CD14-positive monocyte (primary cell): ENCODE measurements at regions not wholly inside any gene's neighbourhood (a gene's known extent, or its start where the extent isn't known, plus 50 kb on each side); places are given as distances from the start of the nearest gene placed in this dataset.

ENCODE experiments used
- DNase-seq, 3 donors: peaks; one replicate each; pipeline ENCODE4 v3.0.0-alpha.2; 2011 to 2022
- H2AFZ ChIP-seq: 2 replicates; pipeline ENCODE4 v1.6.0; 2012; ENCODE audit warnings: mild to moderate bottlenecking, low read depth, low read length, inconsistent platforms; ENCODE audit not compliant: insufficient read depth, poor library complexity, severe bottlenecking
- H3K27ac ChIP-seq, 2 donors: 1 replicate in 1 of 2; 2 replicates in 1 of 2; pipeline ENCODE4 v1.5.1; 2012 to 2013; ENCODE audit warnings: low read length in 2 of 2, control low read depth in 1 of 2, inconsistent platforms in 1 of 2, low read depth in 1 of 2, mild to moderate bottlenecking in 1 of 2
- H3K27me3 ChIP-seq, 2 donors: one replicate each; pipeline versions ENCODE4 v1.6.0 to v1.6.1; 2011 to 2013; ENCODE audit warnings: low read length in 2 of 2; ENCODE audit not compliant: control insufficient read depth in 2 of 2, insufficient read depth in 2 of 2
- H3K36me3 ChIP-seq, 2 donors: replicated peaks in 1 of 2; 1 replicate in 1 of 2; 2 replicates in 1 of 2; pipeline versions ENCODE4 v1.5.1 to v1.6.1; 2012 to 2013; ENCODE audit warnings: low read length in 2 of 2, control low read depth in 1 of 2, inconsistent platforms in 1 of 2, mild to moderate bottlenecking in 1 of 2; ENCODE audit not compliant: insufficient read depth in 2 of 2, control insufficient read depth in 1 of 2
- H3K4me1 ChIP-seq, 2 donors: 1 replicate in 1 of 2; 2 replicates in 1 of 2; pipeline versions ENCODE4 v1.5.1 to v1.6.1; 2012 to 2013; ENCODE audit warnings: low read length in 2 of 2, control low read depth in 1 of 2, inconsistent platforms in 1 of 2, mild to moderate bottlenecking in 1 of 2, moderate library complexity in 1 of 2; ENCODE audit not compliant: insufficient read depth in 2 of 2, control insufficient read depth in 1 of 2
- H3K4me2 ChIP-seq: replicated peaks from 2 replicates; pipeline ENCODE3; 2012; ENCODE audit warnings: low read length, moderate library complexity, mild to moderate bottlenecking; ENCODE audit not compliant: poor library complexity, severe bottlenecking; ENCODE audit errors: extremely low read depth
- H3K4me3 ChIP-seq, 3 experiments: fragments of 200-600 bp in 1 of 3; sonication (generic) in 1 of 3; replicated peaks in 1 of 3; 1 replicate in 2 of 3; 2 replicates in 1 of 3; pipeline ENCODE4 v1.5.1; 2011 to 2013; ENCODE audit warnings: low read length in 3 of 3, mild to moderate bottlenecking in 3 of 3, control low read depth in 2 of 3, low read depth in 2 of 3, inconsistent platforms in 1 of 3, moderate library complexity in 1 of 3
- H3K79me2 ChIP-seq: 2 replicates; pipeline ENCODE4 v1.6.0; 2012; ENCODE audit warnings: mild to moderate bottlenecking, control low read depth, inconsistent platforms, low read length, moderate library complexity; ENCODE audit not compliant: insufficient read depth
- H3K9ac ChIP-seq: 2 replicates; pipeline ENCODE4 v1.6.0; 2017; ENCODE audit warnings: low read length, mild to moderate bottlenecking; ENCODE audit not compliant: insufficient read depth, poor library complexity, severe bottlenecking
- H3K9me3 ChIP-seq, 2 donors: replicated peaks in 1 of 2; 1 replicate in 1 of 2; 2 replicates in 1 of 2; pipeline versions ENCODE4 v1.5.1 to v1.6.1; 2012 to 2013; ENCODE audit warnings: low read length in 2 of 2, control low read depth in 1 of 2; ENCODE audit not compliant: control insufficient read depth in 1 of 2, insufficient read depth in 1 of 2
- H4K20me1 ChIP-seq: 2 replicates; pipeline ENCODE4 v1.6.0; 2012; ENCODE audit warnings: mild to moderate bottlenecking, low read length, control low read depth, moderate library complexity; ENCODE audit not compliant: insufficient read depth
- H3K27ac Mint-ChIP-seq, 7 donors: one replicate each; pipeline ENCODE4 v1.8.0; 2020; ENCODE audit warnings: mild to moderate bottlenecking in 7 of 7, mixed read lengths in 7 of 7, moderate library complexity in 6 of 7, inconsistent platforms in 2 of 7
- H3K27me3 Mint-ChIP-seq, 3 donors: one replicate each; pipeline ENCODE4 v1.8.0; 2021 to 2022; ENCODE audit warnings: low read depth in 3 of 3, mild to moderate bottlenecking in 3 of 3, mixed read lengths in 3 of 3, moderate library complexity in 3 of 3, inconsistent platforms in 1 of 3
- H3K36me3 Mint-ChIP-seq, 2 donors: one replicate each; pipeline ENCODE4 v1.8.0; 2020; ENCODE audit warnings: mixed read lengths in 2 of 2, inconsistent platforms in 1 of 2, mild to moderate bottlenecking in 1 of 2
- H3K4me1 Mint-ChIP-seq: one replicate; pipeline ENCODE4 v1.8.0; 2020; ENCODE audit warnings: mild to moderate bottlenecking, mixed read lengths
- H3K4me3 Mint-ChIP-seq, 2 donors: one replicate each; pipeline ENCODE4 v1.8.0; 2020; ENCODE audit warnings: mild to moderate bottlenecking in 2 of 2, mixed read lengths in 2 of 2, moderate library complexity in 1 of 2
- H3K9me3 Mint-ChIP-seq, 7 donors: one replicate each; pipeline ENCODE4 v1.8.0; 2020 to 2022; ENCODE audit warnings: mixed read lengths in 7 of 7, mild to moderate bottlenecking in 6 of 7, moderate library complexity in 6 of 7, inconsistent platforms in 2 of 7
- WGBS: methylation state at CpG from one replicate; pipeline ENCODE4 v1.1.5; 2013; ENCODE audit warnings: missing lambda C conversion rate; ENCODE audit not compliant: insufficient coverage; 5-methylcytosine and 5-hydroxymethylcytosine counted together
- intact Hi-C, 2 donors: fragments of 100-400 bp; cut with micrococcal nuclease; formaldehyde crosslinking; loops; one replicate each; pipeline versions ENCODE4 v1.15.0 to v1.15.1; 2023
- TF ChIP-seq, protein P1 (sequence below): fragments of 200-600 bp; IDR thresholded peaks from one replicate; pipeline ENCODE4 v1.8.0; 2022; ENCODE audit warnings: antibody characterized with exemption, mild to moderate bottlenecking

DNA sequence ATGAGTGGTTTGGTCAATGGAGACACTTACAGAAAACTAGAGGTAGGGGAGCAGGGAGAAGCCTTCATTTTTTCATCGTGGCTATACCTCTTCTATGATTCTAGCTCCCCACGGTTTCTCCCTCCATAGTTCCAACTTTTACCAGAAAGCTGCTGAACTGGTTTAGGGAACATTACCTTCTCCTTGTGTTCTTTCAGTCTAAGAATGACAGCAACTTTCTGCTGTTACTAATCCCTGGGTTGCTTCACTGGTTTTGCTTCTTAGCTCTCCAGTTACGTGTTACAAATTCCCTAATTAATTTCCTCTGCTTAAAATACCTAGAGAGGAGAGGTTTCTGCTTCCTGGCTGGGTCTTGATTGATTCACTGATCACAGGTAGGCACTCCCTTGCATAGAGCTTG lies 499.9 kb downstream of the SLC4A3 start:
- no peaks in the 10 kb centered on the region for H3K4me1 ChIP-seq
- no peaks in the 10 kb centered on the region for H3K36me3 ChIP-seq
- H3K9me3 Mint-ChIP-seq: peaks cover 2 to 8% (median 5%) of the 10 kb centered on the region in 7 donors
- H2AFZ ChIP-seq: no peak overlapping the region
- no peaks in the 10 kb centered on the region for H4K20me1 ChIP-seq
- intact Hi-C loops: no loop called here
- H3K4me2 ChIP-seq: no peak overlapping the region
- H3K4me3 Mint-ChIP-seq: no peak overlapping the region
- no peak overlapping the region for H3K27ac ChIP-seq
- H3K9ac ChIP-seq: no peak overlapping the region
- 40% methylated on average over 1 of the region's 3 CpGs for WGBS
- no peaks in the 10 kb centered on the region for H3K27me3 ChIP-seq
- DNase-seq: no peak
- H3K9me3 ChIP-seq: peaks cover 0 to 16% of the 10 kb centered on the region in 2 donors
- no peaks in the 10 kb centered on the region for H3K79me2 ChIP-seq
- no peak overlapping the region for H3K27ac Mint-ChIP-seq
- no peak overlapping the region for H3K4me3 ChIP-seq
- H3K36me3 Mint-ChIP-seq: no peaks in the 10 kb centered on the region
- TF ChIP-seq, protein P1, sequence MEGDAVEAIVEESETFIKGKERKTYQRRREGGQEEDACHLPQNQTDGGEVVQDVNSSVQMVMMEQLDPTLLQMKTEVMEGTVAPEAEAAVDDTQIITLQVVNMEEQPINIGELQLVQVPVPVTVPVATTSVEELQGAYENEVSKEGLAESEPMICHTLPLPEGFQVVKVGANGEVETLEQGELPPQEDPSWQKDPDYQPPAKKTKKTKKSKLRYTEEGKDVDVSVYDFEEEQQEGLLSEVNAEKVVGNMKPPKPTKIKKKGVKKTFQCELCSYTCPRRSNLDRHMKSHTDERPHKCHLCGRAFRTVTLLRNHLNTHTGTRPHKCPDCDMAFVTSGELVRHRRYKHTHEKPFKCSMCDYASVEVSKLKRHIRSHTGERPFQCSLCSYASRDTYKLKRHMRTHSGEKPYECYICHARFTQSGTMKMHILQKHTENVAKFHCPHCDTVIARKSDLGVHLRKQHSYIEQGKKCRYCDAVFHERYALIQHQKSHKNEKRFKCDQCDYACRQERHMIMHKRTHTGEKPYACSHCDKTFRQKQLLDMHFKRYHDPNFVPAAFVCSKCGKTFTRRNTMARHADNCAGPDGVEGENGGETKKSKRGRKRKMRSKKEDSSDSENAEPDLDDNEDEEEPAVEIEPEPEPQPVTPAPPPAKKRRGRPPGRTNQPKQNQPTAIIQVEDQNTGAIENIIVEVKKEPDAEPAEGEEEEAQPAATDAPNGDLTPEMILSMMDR: no peak
- no peaks in the 10 kb centered on the region for H3K27me3 Mint-ChIP-seq
- no peaks in the 10 kb centered on the region for H3K4me1 Mint-ChIP-seq

DNA sequence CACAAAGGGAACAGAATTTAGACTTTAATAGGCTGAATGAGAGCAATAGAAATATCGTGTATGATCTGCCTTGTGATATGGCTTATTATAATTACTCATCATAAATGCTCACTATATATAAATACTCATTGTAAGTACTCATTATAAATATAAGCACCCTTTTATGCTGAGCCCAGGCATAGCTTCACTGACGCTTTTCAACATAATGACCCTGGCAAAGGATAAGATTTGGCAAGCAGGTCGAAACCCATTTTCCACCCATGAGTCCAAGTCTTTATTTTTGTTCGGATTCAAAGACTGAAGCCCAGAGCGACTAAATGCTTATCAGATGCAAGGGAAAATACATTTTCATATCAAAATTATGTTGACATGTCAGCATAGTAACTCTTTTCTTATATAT lies 500.4 kb downstream of the SLC4A3 start:
- Mint-ChIP-seq H3K27ac (no peak overlapping the region), H3K27me3 (no peaks in the 10 kb centered on the region), H3K4me3 (no peak overlapping the region), H3K36me3 (no peaks in the 10 kb centered on the region), H3K9me3 (peaks cover 2 to 9% (median 7%) of the 10 kb centered on the region in 7 donors), H3K4me1 (no peaks in the 10 kb centered on the region)
- H3K79me2 ChIP-seq: no peaks in the 10 kb centered on the region
- H2AFZ ChIP-seq: no peak overlapping the region
- no peak overlapping the region for H3K9ac ChIP-seq
- DNase-seq: no peak
- intact Hi-C loops: no loop called here
- no peak overlapping the region for H3K4me2 ChIP-seq
- no peaks in the 10 kb centered on the region for H3K27me3 ChIP-seq
- no peak overlapping the region for H3K4me3 ChIP-seq
- TF ChIP-seq, protein P1: no peak
- no peaks in the 10 kb centered on the region for H3K4me1 ChIP-seq
- H4K20me1 ChIP-seq: no peaks in the 10 kb centered on the region
- no peak overlapping the region for H3K27ac ChIP-seq
- WGBS: 100% methylated on average over 2 of the region's 5 CpGs
- H3K9me3 ChIP-seq: peaks cover 0 to 16% of the 10 kb centered on the region in 2 donors
- no peaks in the 10 kb centered on the region for H3K36me3 ChIP-seq
